ENCODE measurements at regions not wholly inside any gene's neighbourhood (a gene's known extent, or its start where the extent isn't known, plus 50 kb on each side); places are given as distances from the start of the nearest gene placed in this dataset.
"Not testable (repeated sequence)": the region's sequence is repeated elsewhere in the genome, so short reads cannot be mapped to it uniquely, and the experiment has no call there.

GRCh38 chr7:37552439-37552838 lies 103.8 kb upstream of the ELMO1 start:
- TF ChIP-seq CTCF, POLR2A (IDR thresholded peaks at IDR 0.05): not testable (repeated sequence)
